HPDE6-E6E7 (cell line): ENCODE measurements at regions not wholly inside any gene's neighbourhood (a gene's known extent, or its start where the extent isn't known, plus 50 kb on each side); places are given as distances from the start of the nearest gene placed in this dataset.

Source experiments
- DNase-seq: peaks from one replicate; pipeline ENCODE4 v3.0.0; 2011; ENCODE audit warnings: missing footprints; ENCODE audit errors: extremely low spot score

- no peak for DNase-seq
Measured at GRCh38 chr2:226435146-226435545, 364.5 kb downstream of the IRS1 start.

GRCh38 chr2:226434702-226435101 lies 364.9 kb downstream of the IRS1 start:
- no peak for DNase-seq

- no peak for DNase-seq
Measured at GRCh38 chr2:226431288-226431948, 368.2 kb downstream of the IRS1 start.

GRCh38 chr2:226429476-226429875 lies 370.1 kb downstream of the IRS1 start:
- no peak for DNase-seq

- DNase-seq, result peak; percentile 85
Measured at GRCh38 chr2:226427538-226428307, 371.9 kb downstream of the IRS1 start.

- peak; percentile 34 for DNase-seq
Measured at GRCh38 chr2:226426292-226426736, 373.3 kb downstream of the IRS1 start.

GRCh38 chr2:226424971-226425370 lies 374.6 kb downstream of the IRS1 start:
- no peak for DNase-seq

- DNase-seq, result no peak
Measured at GRCh38 chr2:226423498-226423960, 376.1 kb downstream of the IRS1 start.

- no peak for DNase-seq
Measured at GRCh38 chr2:226420646-226421045, 379.0 kb downstream of the IRS1 start.

GRCh38 chr2:226418521-226418920 lies 381.1 kb downstream of the IRS1 start:
- DNase-seq, result no peak

- DNase-seq, result no peak
Measured at GRCh38 chr2:226414335-226414734, 385.3 kb downstream of the IRS1 start.

- no peak for DNase-seq
Measured at GRCh38 chr2:226413498-226414130, 386.0 kb downstream of the IRS1 start.

GRCh38 chr2:226411727-226412360 lies 387.8 kb downstream of the IRS1 start:
- peak; percentile 72 for DNase-seq

- DNase-seq, result no peak
Measured at GRCh38 chr2:226411205-226411604, 388.4 kb downstream of the IRS1 start.

- DNase-seq, result no peak
Measured at GRCh38 chr2:226410247-226410835, 389.3 kb downstream of the IRS1 start.

GRCh38 chr2:226409134-226409533 lies 390.5 kb downstream of the IRS1 start:
- DNase-seq, result no peak

GRCh38 chr2:226408141-226408540 lies 391.5 kb downstream of the IRS1 start:
- no peak for DNase-seq

- DNase-seq, result no peak
Measured at GRCh38 chr2:226407135-226407534, 392.5 kb downstream of the IRS1 start.

GRCh38 chr2:226405465-226405864 lies 394.2 kb downstream of the IRS1 start:
- no peak for DNase-seq

GRCh38 chr2:226403369-226403768 lies 396.3 kb downstream of the IRS1 start:
- DNase-seq, result no peak

- no peak for DNase-seq
Measured at GRCh38 chr2:226399006-226399405, 400.6 kb downstream of the IRS1 start.

GRCh38 chr2:226398580-226398979 lies 401.0 kb downstream of the IRS1 start:
- no peak for DNase-seq
